ENCODE measurements at regions not wholly inside any gene's neighbourhood (a gene's known extent, or its start where the extent isn't known, plus 50 kb on each side); places are given as distances from the start of the nearest gene placed in this dataset.

DNA sequence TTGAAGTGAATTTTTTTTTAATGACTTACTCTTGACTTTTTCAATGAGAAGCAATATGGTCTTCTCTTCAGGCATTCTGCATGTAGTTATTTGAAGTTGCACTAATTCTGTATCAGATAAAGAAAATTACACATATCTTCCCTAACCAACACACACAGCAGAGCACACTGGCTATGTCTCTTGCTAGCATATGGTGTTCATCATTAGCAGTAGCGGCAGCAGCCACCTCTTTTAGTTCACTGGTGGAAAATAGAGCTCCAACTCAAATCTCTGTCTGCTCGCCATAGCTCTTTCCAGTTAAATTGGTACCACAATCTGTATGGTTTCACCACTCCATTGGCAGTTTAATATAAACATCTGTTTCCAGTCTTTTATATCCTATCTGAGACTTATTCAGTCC is 278.1 kb upstream of the ZEB2 start:
- TF ChIP-seq EP300 (IDR thresholded peaks at IDR 0.05) (no peak), CTCF (IDR thresholded peaks at IDR 0.05) (no peak), POLR2AphosphoS5 (IDR thresholded peaks at IDR 0.05) (no peak)

Measured in suprapubic skin (tissue), 4 donors.